Spleen (tissue), 11 donors: ENCODE measurements at regions not wholly inside any gene's neighbourhood (a gene's known extent, or its start where the extent isn't known, plus 50 kb on each side); places are given as distances from the start of the nearest gene placed in this dataset.
A peak's percentile ranks its signal among the peaks of the same experiment; 100 is the strongest.

Experiments
- DNase-seq: peaks from one replicate; pipeline ENCODE4 v3.0.0-alpha.2; 2020
- H3K27ac ChIP-seq, 8 donors: fragments of 200-600 bp; sonication (generic) in 7 of 8; 1 replicate in 4 of 8; 2 replicates in 4 of 8; pipeline versions ENCODE4 v1.5.0 to v1.8.0; 2016 to 2021; ENCODE audit warnings: inconsistent platforms in 4 of 8, mild to moderate bottlenecking in 4 of 8, moderate library complexity in 1 of 8
- H3K27me3 ChIP-seq, 7 donors: fragments of 200-600 bp; sonication (generic) in 6 of 7; replicated peaks in 1 of 7; 1 replicate in 4 of 7; 2 replicates in 3 of 7; pipeline versions ENCODE4 v1.5.0 to v1.8.0; 2016 to 2021; ENCODE audit warnings: inconsistent platforms in 3 of 7, mild to moderate bottlenecking in 1 of 7
- H3K36me3 ChIP-seq, 6 donors: fragments of 200-600 bp; sonication (generic) in 5 of 6; 1 replicate in 4 of 6; 2 replicates in 2 of 6; pipeline versions ENCODE4 v1.5.0 to v1.8.0; 2016 to 2021; ENCODE audit warnings: inconsistent platforms in 2 of 6
- H3K4me1 ChIP-seq, 6 donors: fragments of 200-600 bp; sonication (generic) in 5 of 6; 1 replicate in 3 of 6; 2 replicates in 3 of 6; pipeline versions ENCODE4 v1.5.0 to v1.8.0; 2016 to 2021; ENCODE audit warnings: inconsistent platforms in 3 of 6
- H3K4me3 ChIP-seq, 8 donors: fragments of 200-600 bp; sonication (generic) in 7 of 8; 1 replicate in 4 of 8; 2 replicates in 4 of 8; pipeline versions ENCODE4 v1.5.0 to v1.8.0; 2016 to 2021; ENCODE audit warnings: inconsistent platforms in 4 of 8, mild to moderate bottlenecking in 4 of 8, moderate library complexity in 2 of 8
- H3K9me3 ChIP-seq, 8 donors: fragments of 200-600 bp; sonication (generic) in 7 of 8; 1 replicate in 4 of 8; 2 replicates in 4 of 8; pipeline versions ENCODE4 v1.5.0 to v1.8.0; 2016 to 2021; ENCODE audit warnings: inconsistent platforms in 4 of 8
- CTCF ChIP-seq, 11 experiments: fragments of 200-600 bp in 7 of 11; fragments of 450-650 bp in 4 of 11; sonication (generic) in 4 of 11; IDR thresholded peaks in 8 of 11; conservative IDR thresholded peaks in 3 of 11; 1 replicate in 7 of 11; 2 replicates in 4 of 11; pipeline versions ENCODE4 v1.4.0 to v1.8.0; 2016 to 2021; ENCODE audit warnings: antibody characterized with exemption in 11 of 11, inconsistent platforms in 4 of 11, mild to moderate bottlenecking in 1 of 11
- POLR2A ChIP-seq, 3 donors: fragments of 450-650 bp; IDR thresholded peaks; one replicate each; pipeline ENCODE4 v1.5.1; 2017; ENCODE audit warnings: antibody characterized with exemption in 3 of 3, mild to moderate bottlenecking in 1 of 3
- POLR2AphosphoS5 ChIP-seq, 3 donors: sonication (generic); formaldehyde crosslinking; IDR thresholded peaks; one replicate each; pipeline ENCODE4 v1.5.1; 2017; ENCODE audit warnings: antibody characterized with exemption in 3 of 3
- WGBS, 5 donors: extraction: QIAGEN DNeasy Blood & Tissue Kit in 3 of 5; methylation state at CpG; one replicate each; pipeline versions ENCODE4 v1.1.5 to v1.1.7; 2013 to 2018; 5-methylcytosine and 5-hydroxymethylcytosine counted together
- intact Hi-C: fragments of 100-400 bp; cut with DNase I; formaldehyde crosslinking; loops from one replicate; pipeline ENCODE4 v1.15.0; 2023; ENCODE audit warnings: low total_unique reads
- donor health status: healthy with polysubstance abuse.
- donor health status: DM: no; HTN: no; CAD: no; lungs with moderate emphysema.
- donor health status: DM: no; HTN: no; CAD: no.
- donor health status: Bipolar disorder and iron deficiency.
- donor health status: healthy.
- donor health status: DM: no; HTN: no; CAD: no.
- donor health status: DM: yes; HTN: yes; CAD: no.

DNA sequence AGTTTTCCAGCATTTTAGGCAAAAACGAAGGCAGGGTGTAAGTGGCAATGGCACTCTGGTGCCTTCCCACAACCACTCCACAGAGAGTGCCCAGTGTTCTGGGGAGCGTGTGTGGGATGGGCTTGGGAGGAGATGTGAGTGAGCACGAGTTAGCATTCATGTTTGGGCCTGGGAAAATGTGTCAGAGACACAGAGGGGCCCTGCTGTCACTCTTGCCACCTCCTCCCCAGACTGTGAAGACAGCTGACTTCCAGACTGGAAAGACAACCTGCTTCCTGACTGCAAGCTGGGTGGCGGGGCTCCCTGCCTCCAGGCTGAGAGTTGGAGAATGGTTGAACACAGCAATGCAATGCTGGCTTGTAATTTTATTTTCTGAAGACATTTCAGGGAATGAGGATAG, 454.5 kb upstream of the ZMIZ1 start:
- no peak for DNase-seq
- no peaks in the 10 kb centered on the region for H3K4me1 ChIP-seq
- no peak overlapping the region for H3K27ac ChIP-seq
- no peaks in the 10 kb centered on the region for H3K36me3 ChIP-seq
- 55 to 86% (median 82%) methylated on average over 3 to 4 of the region's 4 CpGs for WGBS, 5 donors
- intact Hi-C loops: no loop called here
- no peak overlapping the region for H3K4me3 ChIP-seq
- peaks cover 0 to 6% (median 0%) of the 10 kb centered on the region in 7 donors for H3K27me3 ChIP-seq
- TF ChIP-seq POLR2A (IDR thresholded peaks at IDR 0.05) (no peak), CTCF (IDR thresholded peaks at IDR 0.05 in 8 of 11, conservative IDR thresholded peaks at IDR 0.05 in 3 of 11) (no peak), POLR2AphosphoS5 (IDR thresholded peaks at IDR 0.05) (no peak)
- H3K9me3 ChIP-seq: peaks cover under 1 to 13% (median 10%) of the 10 kb centered on the region in 8 donors

DNA sequence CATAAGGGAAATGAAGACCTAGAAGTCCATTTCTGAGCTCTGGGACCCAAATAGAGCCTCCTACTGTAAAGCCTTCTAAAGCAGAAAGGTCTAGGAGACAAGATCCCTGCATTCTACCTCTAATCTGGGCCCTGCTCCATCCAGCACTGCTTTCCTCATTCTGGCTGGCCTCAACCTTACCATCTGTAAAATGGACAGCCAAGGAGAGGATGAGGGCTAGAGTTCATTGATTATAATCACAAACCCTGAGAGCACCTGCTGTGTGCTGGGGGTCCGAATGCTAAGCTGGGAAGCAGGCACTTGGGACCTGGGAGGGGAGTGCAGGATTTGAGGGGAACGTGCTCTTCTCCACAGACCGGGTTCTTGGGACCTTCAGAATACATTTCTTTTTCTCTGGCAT, 454.0 kb upstream of the ZMIZ1 start:
- no peaks in the 10 kb centered on the region for H3K36me3 ChIP-seq
- no peak overlapping the region for H3K4me3 ChIP-seq
- intact Hi-C loops: no loop called here
- TF ChIP-seq POLR2A (IDR thresholded peaks at IDR 0.05): no peak
- no peak for TF ChIP-seq CTCF (IDR thresholded peaks at IDR 0.05 in 8 of 11, conservative IDR thresholded peaks at IDR 0.05 in 3 of 11)
- no peak for TF ChIP-seq POLR2AphosphoS5 (IDR thresholded peaks at IDR 0.05)
- peaks cover 0 to 8% (median 5%) of the 10 kb centered on the region in 8 donors for H3K9me3 ChIP-seq
- H3K27ac ChIP-seq: peak overlapping the region in 1 of 8 donors; percentile 28
- 87 to 96% (median 91%) methylated on average over 3 of the region's 3 CpGs for WGBS, 5 donors
- H3K4me1 ChIP-seq: no peaks in the 10 kb centered on the region
- peaks cover 0 to 6% (median 0%) of the 10 kb centered on the region in 7 donors for H3K27me3 ChIP-seq
- DNase-seq: no peak

DNA sequence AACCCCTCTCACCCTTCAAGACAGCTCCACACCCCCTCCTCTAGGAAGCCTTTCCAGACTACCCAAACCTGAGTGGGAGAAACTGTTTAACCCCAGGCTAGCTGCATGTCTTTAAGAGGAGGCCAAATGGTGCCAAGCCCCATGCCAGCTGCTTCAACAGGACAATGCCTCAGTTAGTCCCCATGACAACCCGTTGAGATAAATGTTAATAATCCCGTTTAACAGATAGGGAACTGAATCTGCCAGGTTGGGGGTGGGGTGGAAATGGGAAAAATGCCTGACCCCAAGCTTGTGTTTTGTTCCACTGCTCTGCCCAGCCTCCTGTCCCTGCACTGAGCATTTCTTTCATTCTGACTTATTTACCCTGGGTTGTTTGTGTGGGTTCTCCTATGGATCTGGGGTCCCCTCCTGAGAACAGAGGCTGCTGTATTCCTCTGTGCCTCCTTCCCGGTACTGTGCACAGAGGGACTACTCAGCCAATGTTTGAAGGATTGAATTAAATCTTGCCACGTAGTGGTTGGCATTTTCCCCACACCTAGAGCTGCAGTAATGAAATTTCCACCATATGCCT, 452.6 kb upstream of the ZMIZ1 start:
- WGBS, 5 donors: 38 to 65% (median 57%) methylated on average over 4 of the region's 4 CpGs
- TF ChIP-seq POLR2A (IDR thresholded peaks at IDR 0.05): no peak

DNA sequence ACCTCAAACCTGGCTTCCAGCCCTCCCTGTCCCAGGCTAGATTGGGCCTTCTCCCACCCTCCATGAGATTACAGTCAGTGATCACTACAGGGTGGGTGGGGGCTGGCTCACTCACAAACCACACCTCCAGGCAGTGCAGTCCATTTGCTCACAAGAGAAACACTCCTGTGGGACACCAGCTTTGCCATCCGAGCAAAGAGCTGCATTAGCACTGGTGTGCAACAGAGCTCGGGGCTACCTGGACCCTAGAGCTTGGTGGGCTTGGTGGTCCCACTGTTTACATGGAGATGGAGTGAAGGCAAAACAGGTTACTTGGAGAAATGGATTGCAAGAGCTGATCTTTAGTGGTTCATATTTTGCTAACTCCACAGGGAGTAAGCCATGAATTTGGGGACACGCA, 451.7 kb upstream of the ZMIZ1 start:
- WGBS, 5 donors: 87 to 100% (median 90%) methylated on average over 3 of the region's 3 CpGs
- Histone ChIP-seq H3K4me1 (peaks cover 0 to 8% (median 5%) of the 10 kb centered on the region in 6 donors), H3K9me3 (no peaks in the 10 kb centered on the region), H3K36me3 (no peaks in the 10 kb centered on the region), H3K27me3 (no peaks in the 10 kb centered on the region), H3K27ac (no peak overlapping the region), H3K4me3 (no peak overlapping the region)
- DNase-seq: no peak
- intact Hi-C loops: no loop called here
- no peak for TF ChIP-seq POLR2AphosphoS5 (IDR thresholded peaks at IDR 0.05)
- no peak for TF ChIP-seq POLR2A (IDR thresholded peaks at IDR 0.05)
- no peak for TF ChIP-seq CTCF (IDR thresholded peaks at IDR 0.05 in 8 of 11, conservative IDR thresholded peaks at IDR 0.05 in 3 of 11)

More for the DNA sequence above, 452.6 kb upstream of the ZMIZ1 start:
- no peaks in the 10 kb centered on the region for H3K36me3 ChIP-seq
- peaks cover 0 to 2% (median 0%) of the 10 kb centered on the region in 6 donors for H3K4me1 ChIP-seq
- peak overlapping the region in 1 of 8 donors; percentile 28 for H3K27ac ChIP-seq
- peaks cover 0 to 3% (median 0%) of the 10 kb centered on the region in 7 donors for H3K27me3 ChIP-seq
- DNase-seq: no peak
- H3K4me3 ChIP-seq: no peak overlapping the region
- no peaks in the 10 kb centered on the region for H3K9me3 ChIP-seq
- intact Hi-C loops: no loop called here
